CD4-positive, alpha-beta memory T cell (primary cell): ENCODE measurements at regions not wholly inside any gene's neighbourhood (a gene's known extent, or its start where the extent isn't known, plus 50 kb on each side); places are given as distances from the start of the nearest gene placed in this dataset.

Source experiments
- CTCF ChIA-PET: fragments of 350-600 bp; sonication (Branson Sonifier 250); formaldehyde crosslinking; loops from one replicate; lab custom pipeline; 2021; ENCODE audit warnings: inconsistent platforms; ENCODE audit not compliant: partially characterized antibody; lab: Charles Lee
- POLR2A ChIA-PET: fragments of 350-600 bp; sonication (Branson Sonifier 250); formaldehyde crosslinking; loops from one replicate; lab custom pipeline; 2021; ENCODE audit not compliant: partially characterized antibody; lab: Charles Lee
- DNase-seq, 5 donors: peaks; one replicate each; pipeline versions ENCODE4 v3.0.0 to v3.0.0-alpha.2; 2020 to 2022; ENCODE audit warnings: mixed read lengths in 1 of 5
- H3K27ac ChIP-seq: one replicate; pipeline ENCODE4 v1.7.0; 2013; ENCODE audit warnings: low read depth, low read length
- H3K27me3 ChIP-seq: 2 replicates; pipeline ENCODE4 v1.7.0; 2013; ENCODE audit warnings: mild to moderate bottlenecking, low read length, moderate library complexity; ENCODE audit not compliant: insufficient read depth
- H3K36me3 ChIP-seq: 2 replicates; pipeline ENCODE4 v1.7.0; 2013; ENCODE audit warnings: mild to moderate bottlenecking, low read length, moderate library complexity; ENCODE audit not compliant: insufficient read depth
- H3K4me1 ChIP-seq: 2 replicates; pipeline ENCODE4 v1.7.0; 2013; ENCODE audit warnings: mild to moderate bottlenecking, low read length, moderate library complexity; ENCODE audit not compliant: insufficient read depth
- H3K4me3 ChIP-seq, 2 donors: one replicate each; pipeline ENCODE4 v1.7.0; 2013; ENCODE audit warnings: low read length in 2 of 2, mild to moderate bottlenecking in 1 of 2
- H3K9me3 ChIP-seq, 2 donors: one replicate each; pipeline ENCODE4 v1.7.0; 2013; ENCODE audit warnings: low read length in 2 of 2, control low read depth in 1 of 2; ENCODE audit not compliant: control insufficient read depth in 1 of 2
- H3K27ac Mint-ChIP-seq, 7 donors: one replicate each; pipeline ENCODE4 v1.8.0; 2020 to 2021; ENCODE audit warnings: mixed read lengths in 7 of 7, mild to moderate bottlenecking in 6 of 7, inconsistent platforms in 3 of 7, moderate library complexity in 3 of 7
- H3K27me3 Mint-ChIP-seq, 2 donors: one replicate each; pipeline ENCODE4 v1.8.0; 2020 to 2021; ENCODE audit warnings: mixed read lengths in 2 of 2
- H3K36me3 Mint-ChIP-seq, 2 donors: one replicate each; pipeline ENCODE4 v1.8.0; 2020 to 2021; ENCODE audit warnings: mixed read lengths in 2 of 2, inconsistent platforms in 1 of 2, mild to moderate bottlenecking in 1 of 2
- H3K4me1 Mint-ChIP-seq, 4 donors: one replicate each; pipeline ENCODE4 v1.8.0; 2020 to 2021; ENCODE audit warnings: mixed read lengths in 4 of 4, mild to moderate bottlenecking in 1 of 4
- H3K4me3 Mint-ChIP-seq, 8 donors: one replicate each; pipeline ENCODE4 v1.8.0; 2020 to 2021; ENCODE audit warnings: mixed read lengths in 8 of 8, mild to moderate bottlenecking in 7 of 8, moderate library complexity in 6 of 8, inconsistent platforms in 3 of 8
- H3K9me3 Mint-ChIP-seq, 8 donors: one replicate each; pipeline ENCODE4 v1.8.0; 2020 to 2021; ENCODE audit warnings: mixed read lengths in 8 of 8, mild to moderate bottlenecking in 5 of 8, inconsistent platforms in 3 of 8, moderate library complexity in 1 of 8
- intact Hi-C: fragments of 100-400 bp; cut with micrococcal nuclease; formaldehyde crosslinking; loops from one replicate; pipeline ENCODE4 v1.15.1; 2023

GRCh38 chr11:97280347-97280746 is 890.5 kb downstream of the JRKL start:
- H3K36me3 Mint-ChIP-seq = no peaks in the 10 kb centered on the region
- Histone ChIP-seq H3K36me3 (no peaks in the 10 kb centered on the region), H3K27me3 (no peaks in the 10 kb centered on the region), H3K4me1 (no peaks in the 10 kb centered on the region), H3K9me3 (no peaks in the 10 kb centered on the region), H3K27ac (no peak overlapping the region), H3K4me3 (no peak overlapping the region)
- H3K4me1 Mint-ChIP-seq = no peaks in the 10 kb centered on the region
- H3K4me3 Mint-ChIP-seq = no peak overlapping the region
- H3K9me3 Mint-ChIP-seq = peaks cover 5 to 22% (median 15%) of the 10 kb centered on the region in 8 donors
- CTCF ChIA-PET = no interaction called here
- no peak for DNase-seq
- H3K27me3 Mint-ChIP-seq = no peaks in the 10 kb centered on the region
- H3K27ac Mint-ChIP-seq = no peak overlapping the region
- POLR2A ChIA-PET = no interaction called here
- intact Hi-C loops = no loop called here

- no peaks in the 10 kb centered on the region for H3K36me3 Mint-ChIP-seq
- ChIA-PET POLR2A (no interaction called here), CTCF (no interaction called here)
- no peaks in the 10 kb centered on the region for H3K36me3 ChIP-seq
- no peaks in the 10 kb centered on the region for H3K27me3 ChIP-seq
- peaks cover 0 to 14% (median 4%) of the 10 kb centered on the region in 8 donors for H3K9me3 Mint-ChIP-seq
- intact Hi-C loops = no loop called here
- H3K4me1 ChIP-seq = no peaks in the 10 kb centered on the region
- no peak overlapping the region for H3K4me3 Mint-ChIP-seq
- no peak for DNase-seq
- no peaks in the 10 kb centered on the region for H3K9me3 ChIP-seq
- no peak overlapping the region for H3K27ac ChIP-seq
- H3K4me3 ChIP-seq = no peak overlapping the region
- H3K27ac Mint-ChIP-seq = no peak overlapping the region
- no peaks in the 10 kb centered on the region for H3K27me3 Mint-ChIP-seq
- H3K4me1 Mint-ChIP-seq = no peaks in the 10 kb centered on the region
Measured at GRCh38 chr11:97289823-97290222, 900.0 kb downstream of the JRKL start.

- intact Hi-C loops = no loop called here
- no peaks in the 10 kb centered on the region for H3K9me3 ChIP-seq
- no peaks in the 10 kb centered on the region for H3K36me3 ChIP-seq
- no peak for DNase-seq
- H3K4me1 Mint-ChIP-seq = no peaks in the 10 kb centered on the region
- H3K4me3 ChIP-seq = no peak overlapping the region
- no peaks in the 10 kb centered on the region for H3K27me3 ChIP-seq
- H3K27ac Mint-ChIP-seq = no peak overlapping the region
- POLR2A ChIA-PET = no interaction called here
- H3K27me3 Mint-ChIP-seq = no peaks in the 10 kb centered on the region
- H3K9me3 Mint-ChIP-seq = peaks cover 0 to 14% (median 5%) of the 10 kb centered on the region in 8 donors
- CTCF ChIA-PET = no interaction called here
- no peak overlapping the region for H3K27ac ChIP-seq
- H3K4me1 ChIP-seq = no peaks in the 10 kb centered on the region
- H3K36me3 Mint-ChIP-seq = no peaks in the 10 kb centered on the region
- no peak overlapping the region for H3K4me3 Mint-ChIP-seq
Measured at GRCh38 chr11:97290464-97291041, 900.7 kb downstream of the JRKL start.

DNA sequence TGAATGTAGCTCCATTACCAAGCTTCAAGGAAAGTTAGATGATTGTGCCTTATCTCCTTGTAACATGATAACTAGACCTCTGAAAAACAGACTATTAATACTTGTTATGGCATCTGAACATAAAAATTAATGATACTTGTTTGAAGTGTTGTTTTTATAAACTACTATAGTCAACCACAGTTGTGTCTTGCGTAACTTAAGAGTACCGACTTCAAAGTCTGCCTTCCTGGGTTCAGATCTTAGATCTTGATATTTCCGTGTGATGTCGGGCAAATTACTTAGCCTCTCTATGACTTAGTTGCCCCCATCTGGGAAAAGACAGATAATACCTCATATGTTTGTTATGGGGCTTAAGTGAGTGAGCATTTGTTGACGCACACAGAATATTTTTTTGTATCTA is 906.5 kb downstream of the JRKL start:
- Mint-ChIP-seq H3K27me3 (no peaks in the 10 kb centered on the region), H3K4me3 (no peak overlapping the region), H3K27ac (no peak overlapping the region), H3K36me3 (no peaks in the 10 kb centered on the region), H3K9me3 (peaks cover 0 to 9% (median 3%) of the 10 kb centered on the region in 8 donors), H3K4me1 (no peaks in the 10 kb centered on the region)
- Histone ChIP-seq H3K36me3 (no peaks in the 10 kb centered on the region), H3K4me1 (no peaks in the 10 kb centered on the region), H3K27me3 (no peaks in the 10 kb centered on the region), H3K4me3 (no peak overlapping the region), H3K27ac (no peak overlapping the region), H3K9me3 (no peaks in the 10 kb centered on the region)
- intact Hi-C loops = no loop called here
- ChIA-PET CTCF (no interaction called here), POLR2A (no interaction called here)
- DNase-seq = no peak

DNA sequence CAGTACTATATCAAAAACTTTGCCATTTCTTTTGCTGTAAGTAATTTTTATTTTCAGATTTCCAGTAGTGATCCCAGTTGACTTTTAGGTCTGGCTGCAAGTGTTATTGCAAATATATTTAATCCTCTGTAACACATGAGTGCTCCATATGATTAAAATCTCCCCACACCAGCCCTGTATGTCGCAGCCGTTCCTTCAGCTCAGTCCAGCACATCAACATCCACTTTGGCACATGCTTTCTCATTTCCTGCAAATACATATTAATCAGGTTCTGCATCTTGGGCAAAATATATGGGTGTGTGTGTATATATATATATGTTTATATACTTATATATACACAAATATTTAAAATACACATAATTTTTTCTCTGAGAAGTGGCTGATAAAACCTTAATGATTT is 919.5 kb downstream of the JRKL start:
- H3K4me3 Mint-ChIP-seq = no peak overlapping the region
- H3K4me1 Mint-ChIP-seq = no peaks in the 10 kb centered on the region
- Histone ChIP-seq H3K36me3 (no peaks in the 10 kb centered on the region), H3K4me3 (no peak overlapping the region), H3K27me3 (no peaks in the 10 kb centered on the region), H3K4me1 (no peaks in the 10 kb centered on the region), H3K27ac (no peak overlapping the region), H3K9me3 (peaks cover 0 to 8% of the 10 kb centered on the region in 2 donors)
- H3K36me3 Mint-ChIP-seq = no peaks in the 10 kb centered on the region
- no peaks in the 10 kb centered on the region for H3K27me3 Mint-ChIP-seq
- intact Hi-C loops = no loop called here
- POLR2A ChIA-PET = no interaction called here
- no peak overlapping the region for H3K27ac Mint-ChIP-seq
- H3K9me3 Mint-ChIP-seq = peaks cover 0 to 7% (median 3%) of the 10 kb centered on the region in 8 donors
- no peak for DNase-seq
- CTCF ChIA-PET = no interaction called here

GRCh38 chr11:97325693-97326092 is 935.9 kb downstream of the JRKL start:
- intact Hi-C loops = no loop called here
- no peaks in the 10 kb centered on the region for H3K27me3 Mint-ChIP-seq
- no peak overlapping the region for H3K4me3 Mint-ChIP-seq
- CTCF ChIA-PET = no interaction called here
- Histone ChIP-seq H3K4me1 (no peaks in the 10 kb centered on the region), H3K27me3 (no peaks in the 10 kb centered on the region), H3K9me3 (no peaks in the 10 kb centered on the region), H3K27ac (no peak overlapping the region), H3K36me3 (no peaks in the 10 kb centered on the region), H3K4me3 (no peak overlapping the region)
- peaks cover 0 to 19% (median 8%) of the 10 kb centered on the region in 8 donors for H3K9me3 Mint-ChIP-seq
- H3K36me3 Mint-ChIP-seq = no peaks in the 10 kb centered on the region
- no peak for DNase-seq
- H3K4me1 Mint-ChIP-seq = no peaks in the 10 kb centered on the region
- H3K27ac Mint-ChIP-seq = no peak overlapping the region
- POLR2A ChIA-PET = no interaction called here

DNA sequence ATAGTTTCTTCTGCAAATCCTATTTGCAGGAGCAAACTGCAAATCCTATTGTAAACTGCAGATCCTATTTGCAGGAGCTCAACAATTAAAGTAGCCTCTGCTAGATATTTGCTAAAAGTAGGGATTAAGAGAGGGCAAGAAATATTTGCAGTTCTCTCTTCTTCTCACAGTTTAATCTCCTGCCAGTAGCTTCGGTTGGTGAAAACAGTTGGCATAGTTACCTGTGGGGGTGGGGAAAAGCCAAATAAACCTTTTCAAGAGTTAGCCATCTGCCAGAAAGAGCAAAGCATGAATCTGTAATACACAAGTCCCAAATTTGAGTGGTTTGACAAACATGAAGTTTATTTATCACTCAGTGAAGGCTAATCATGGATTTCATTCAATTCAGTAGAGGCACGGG is 942.5 kb downstream of the JRKL start:
- POLR2A ChIA-PET = no interaction called here
- no peaks in the 10 kb centered on the region for H3K36me3 Mint-ChIP-seq

DNA sequence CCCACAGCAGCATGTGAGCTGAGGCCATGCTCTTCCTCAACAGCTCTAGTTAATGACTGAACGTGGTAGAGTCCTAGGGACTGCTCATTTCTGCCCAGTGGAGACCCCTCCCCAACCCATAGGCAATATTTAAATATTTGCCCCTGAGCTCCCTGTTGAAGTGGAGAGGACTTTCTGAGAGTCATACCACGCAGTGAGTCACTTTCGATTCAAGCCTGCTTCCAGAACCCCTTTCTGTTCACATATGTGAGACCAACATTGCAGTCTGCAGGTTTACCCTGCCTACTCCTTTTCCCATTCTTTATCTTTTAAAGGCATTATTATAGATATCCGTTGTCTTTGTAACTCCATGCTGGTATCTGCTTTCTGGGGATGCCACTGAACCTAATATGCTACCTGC is 946.3 kb downstream of the JRKL start:
- intact Hi-C loops = no loop called here
- Mint-ChIP-seq H3K36me3 (no peaks in the 10 kb centered on the region), H3K9me3 (peaks cover 0 to 9% (median 5%) of the 10 kb centered on the region in 8 donors), H3K27ac (no peak overlapping the region), H3K27me3 (no peaks in the 10 kb centered on the region), H3K4me1 (no peaks in the 10 kb centered on the region), H3K4me3 (no peak overlapping the region)
- H3K27ac ChIP-seq = no peak overlapping the region
- CTCF ChIA-PET = no interaction called here
- H3K4me3 ChIP-seq = no peak overlapping the region
- no peak for DNase-seq
- H3K4me1 ChIP-seq = no peaks in the 10 kb centered on the region
- POLR2A ChIA-PET = no interaction called here
- H3K27me3 ChIP-seq = no peaks in the 10 kb centered on the region
- H3K9me3 ChIP-seq = no peaks in the 10 kb centered on the region
- H3K36me3 ChIP-seq = no peaks in the 10 kb centered on the region

More for the DNA sequence above, 942.5 kb downstream of the JRKL start:
- Mint-ChIP-seq H3K4me1 (no peaks in the 10 kb centered on the region), H3K9me3 (peaks cover 0 to 9% (median 4%) of the 10 kb centered on the region in 8 donors), H3K27ac (no peak overlapping the region), H3K27me3 (no peaks in the 10 kb centered on the region), H3K4me3 (no peak overlapping the region)
- H3K4me3 ChIP-seq = no peak overlapping the region
- DNase-seq = no peak
- H3K27me3 ChIP-seq = no peaks in the 10 kb centered on the region
- no peaks in the 10 kb centered on the region for H3K36me3 ChIP-seq
- intact Hi-C loops = no loop called here
- no peaks in the 10 kb centered on the region for H3K4me1 ChIP-seq
- CTCF ChIA-PET = no interaction called here
- H3K27ac ChIP-seq = no peak overlapping the region
- no peaks in the 10 kb centered on the region for H3K9me3 ChIP-seq
